ENCODE measurements at regions not wholly inside any gene's neighbourhood (a gene's known extent, or its start where the extent isn't known, plus 50 kb on each side); places are given as distances from the start of the nearest gene placed in this dataset.

DNA sequence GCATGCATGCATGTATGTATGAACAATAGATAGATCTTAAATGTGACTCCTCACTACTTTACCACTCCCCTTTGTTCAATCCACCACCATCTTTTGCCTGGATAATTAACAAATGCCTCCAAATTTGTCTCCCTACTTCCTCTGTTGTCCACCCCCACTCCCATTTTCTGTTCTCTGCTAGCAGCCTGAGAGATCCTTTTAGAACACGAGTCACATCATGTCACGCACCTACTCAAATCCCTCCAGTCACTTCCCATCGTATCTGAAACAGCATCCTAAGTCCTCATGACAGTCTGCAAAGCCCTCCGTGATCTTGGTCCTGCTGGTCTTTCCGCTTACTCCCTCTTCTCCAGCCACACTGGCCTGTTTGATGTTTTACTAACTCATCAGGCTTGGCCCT, 527.3 kb downstream of the EPHA4 start:
- no peaks in the 10 kb centered on the region for H3K36me3 ChIP-seq (ENCODE audit: insufficient read depth, low read length)
- H3K9me3 ChIP-seq (ENCODE audit: low read length) = no peaks in the 10 kb centered on the region
- no peak overlapping the region for H3K27ac ChIP-seq (ENCODE audit: low read length)
- H3K27me3 ChIP-seq (ENCODE audit: insufficient read depth, low read depth, low read length) = no peaks in the 10 kb centered on the region
- no peak for TF ChIP-seq EP300 (conservative IDR thresholded peaks at IDR 0.05; ENCODE audit: poor library complexity, severe bottlenecking)
- TF ChIP-seq RAD21 (conservative IDR thresholded peaks at IDR 0.05) = no peak
- no peak for TF ChIP-seq EZH2 (IDR thresholded peaks at IDR 0.05; ENCODE audit: borderline replicate concordance, insufficient read depth, low read length, poor library complexity, severe bottlenecking)
- no peak for TF ChIP-seq SMC3 (conservative IDR thresholded peaks at IDR 0.05; ENCODE audit: poor library complexity)
- TF ChIP-seq, protein P1, sequence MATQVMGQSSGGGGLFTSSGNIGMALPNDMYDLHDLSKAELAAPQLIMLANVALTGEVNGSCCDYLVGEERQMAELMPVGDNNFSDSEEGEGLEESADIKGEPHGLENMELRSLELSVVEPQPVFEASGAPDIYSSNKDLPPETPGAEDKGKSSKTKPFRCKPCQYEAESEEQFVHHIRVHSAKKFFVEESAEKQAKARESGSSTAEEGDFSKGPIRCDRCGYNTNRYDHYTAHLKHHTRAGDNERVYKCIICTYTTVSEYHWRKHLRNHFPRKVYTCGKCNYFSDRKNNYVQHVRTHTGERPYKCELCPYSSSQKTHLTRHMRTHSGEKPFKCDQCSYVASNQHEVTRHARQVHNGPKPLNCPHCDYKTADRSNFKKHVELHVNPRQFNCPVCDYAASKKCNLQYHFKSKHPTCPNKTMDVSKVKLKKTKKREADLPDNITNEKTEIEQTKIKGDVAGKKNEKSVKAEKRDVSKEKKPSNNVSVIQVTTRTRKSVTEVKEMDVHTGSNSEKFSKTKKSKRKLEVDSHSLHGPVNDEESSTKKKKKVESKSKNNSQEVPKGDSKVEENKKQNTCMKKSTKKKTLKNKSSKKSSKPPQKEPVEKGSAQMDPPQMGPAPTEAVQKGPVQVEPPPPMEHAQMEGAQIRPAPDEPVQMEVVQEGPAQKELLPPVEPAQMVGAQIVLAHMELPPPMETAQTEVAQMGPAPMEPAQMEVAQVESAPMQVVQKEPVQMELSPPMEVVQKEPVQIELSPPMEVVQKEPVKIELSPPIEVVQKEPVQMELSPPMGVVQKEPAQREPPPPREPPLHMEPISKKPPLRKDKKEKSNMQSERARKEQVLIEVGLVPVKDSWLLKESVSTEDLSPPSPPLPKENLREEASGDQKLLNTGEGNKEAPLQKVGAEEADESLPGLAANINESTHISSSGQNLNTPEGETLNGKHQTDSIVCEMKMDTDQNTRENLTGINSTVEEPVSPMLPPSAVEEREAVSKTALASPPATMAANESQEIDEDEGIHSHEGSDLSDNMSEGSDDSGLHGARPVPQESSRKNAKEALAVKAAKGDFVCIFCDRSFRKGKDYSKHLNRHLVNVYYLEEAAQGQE (IDR thresholded peaks at IDR 0.05; ENCODE audit: borderline replicate concordance) = no peak
- TF ChIP-seq POLR2AphosphoS5 (IDR thresholded peaks at IDR 0.05) = no peak
- TF ChIP-seq TAF1 (IDR thresholded peaks at IDR 0.05; ENCODE audit: low read depth) = no peak
- TF ChIP-seq MXI1 (conservative IDR thresholded peaks at IDR 0.05; ENCODE audit: poor library complexity, severe bottlenecking) = no peak
- no peak overlapping the region for H2AFZ ChIP-seq (ENCODE audit: low read depth, low read length)
- H3K4me2 ChIP-seq (ENCODE audit: low read length) = no peak overlapping the region
- H3F3A ChIP-seq (ENCODE audit: insufficient read depth, low read length, poor library complexity, severe bottlenecking) = no peaks in the 10 kb centered on the region
- no peak overlapping the region for H3K9ac ChIP-seq (ENCODE audit: low read length)
- no peaks in the 10 kb centered on the region for H4K20me1 ChIP-seq (ENCODE audit: insufficient read depth)
- no peaks in the 10 kb centered on the region for H3K79me2 ChIP-seq (replicated peaks; ENCODE audit: insufficient read depth, low read length)
- H3K9me2 ChIP-seq (ENCODE audit: insufficient read depth, low read length) = no peaks in the 10 kb centered on the region
- H3K4me3 ChIP-seq (ENCODE audit: low read length) = no peak overlapping the region

DNA sequence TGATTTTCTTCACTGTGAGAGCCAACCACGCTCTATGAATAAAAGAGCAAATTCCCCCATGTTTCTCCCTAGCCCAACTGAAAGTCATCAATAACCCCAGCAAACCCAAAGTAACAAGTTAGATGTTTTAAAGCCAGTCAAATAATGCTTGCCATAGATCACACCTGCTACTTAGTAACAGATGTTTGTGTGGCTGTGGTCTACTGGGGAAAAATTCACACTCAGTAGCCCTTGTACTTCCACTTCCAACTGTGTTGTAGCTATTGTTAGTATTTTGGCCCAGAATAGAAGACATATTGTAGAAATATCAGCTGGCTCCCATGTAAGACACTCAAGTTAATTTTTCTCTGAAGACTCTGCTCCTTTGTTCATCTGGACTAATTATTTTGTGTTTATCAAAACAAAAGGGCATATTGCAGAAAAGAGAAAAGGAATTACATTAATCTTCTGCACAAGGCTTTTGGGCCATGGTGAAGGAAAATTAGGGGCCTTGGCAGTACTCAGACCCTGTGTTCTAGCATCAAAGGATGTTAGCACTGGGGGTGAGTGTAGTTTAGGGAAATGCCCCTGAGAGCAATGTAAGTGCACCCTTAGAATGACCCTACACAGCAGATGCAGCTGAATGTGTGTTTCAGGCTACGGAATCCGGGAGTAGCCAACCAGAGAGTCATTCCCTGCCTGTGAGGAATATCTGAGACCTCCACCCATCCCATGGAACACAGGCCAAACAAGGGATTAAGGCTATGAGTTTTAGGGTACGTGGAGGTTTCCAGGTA, 521.9 kb downstream of the EPHA4 start:
- TF ChIP-seq, protein P1 (IDR thresholded peaks at IDR 0.05; ENCODE audit: borderline replicate concordance) = no peak
- TF ChIP-seq POLR2AphosphoS5 (IDR thresholded peaks at IDR 0.05) = no peak
- TF ChIP-seq SMC3 (conservative IDR thresholded peaks at IDR 0.05; ENCODE audit: poor library complexity) = no peak
- no peak for TF ChIP-seq RAD21 (conservative IDR thresholded peaks at IDR 0.05)
- TF ChIP-seq, protein P2, sequence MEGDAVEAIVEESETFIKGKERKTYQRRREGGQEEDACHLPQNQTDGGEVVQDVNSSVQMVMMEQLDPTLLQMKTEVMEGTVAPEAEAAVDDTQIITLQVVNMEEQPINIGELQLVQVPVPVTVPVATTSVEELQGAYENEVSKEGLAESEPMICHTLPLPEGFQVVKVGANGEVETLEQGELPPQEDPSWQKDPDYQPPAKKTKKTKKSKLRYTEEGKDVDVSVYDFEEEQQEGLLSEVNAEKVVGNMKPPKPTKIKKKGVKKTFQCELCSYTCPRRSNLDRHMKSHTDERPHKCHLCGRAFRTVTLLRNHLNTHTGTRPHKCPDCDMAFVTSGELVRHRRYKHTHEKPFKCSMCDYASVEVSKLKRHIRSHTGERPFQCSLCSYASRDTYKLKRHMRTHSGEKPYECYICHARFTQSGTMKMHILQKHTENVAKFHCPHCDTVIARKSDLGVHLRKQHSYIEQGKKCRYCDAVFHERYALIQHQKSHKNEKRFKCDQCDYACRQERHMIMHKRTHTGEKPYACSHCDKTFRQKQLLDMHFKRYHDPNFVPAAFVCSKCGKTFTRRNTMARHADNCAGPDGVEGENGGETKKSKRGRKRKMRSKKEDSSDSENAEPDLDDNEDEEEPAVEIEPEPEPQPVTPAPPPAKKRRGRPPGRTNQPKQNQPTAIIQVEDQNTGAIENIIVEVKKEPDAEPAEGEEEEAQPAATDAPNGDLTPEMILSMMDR (IDR thresholded peaks at IDR 0.05; ENCODE audit: poor library complexity, severe bottlenecking) = no peak
- TF ChIP-seq MXI1 (conservative IDR thresholded peaks at IDR 0.05; ENCODE audit: poor library complexity, severe bottlenecking) = no peak
- no peak for TF ChIP-seq EP300 (conservative IDR thresholded peaks at IDR 0.05; ENCODE audit: poor library complexity, severe bottlenecking)
- TF ChIP-seq TAF1 (IDR thresholded peaks at IDR 0.05; ENCODE audit: low read depth) = no peak
- no peak for TF ChIP-seq EZH2 (IDR thresholded peaks at IDR 0.05; ENCODE audit: borderline replicate concordance, insufficient read depth, low read length, poor library complexity, severe bottlenecking)
- Histone ChIP-seq H3K36me3 (ENCODE audit: insufficient read depth, low read length) (no peaks in the 10 kb centered on the region), H3K9me3 (ENCODE audit: low read length) (no peaks in the 10 kb centered on the region), H3F3A (ENCODE audit: insufficient read depth, low read length, poor library complexity, severe bottlenecking) (no peaks in the 10 kb centered on the region), H3K9me2 (ENCODE audit: insufficient read depth, low read length) (no peaks in the 10 kb centered on the region), H2AFZ (ENCODE audit: low read depth, low read length) (no peak overlapping the region), H3K9ac (ENCODE audit: low read length) (no peak overlapping the region), H3K27me3 (ENCODE audit: insufficient read depth, low read depth, low read length) (no peaks in the 10 kb centered on the region), H3K79me2 (replicated peaks; ENCODE audit: insufficient read depth, low read length) (no peaks in the 10 kb centered on the region), H3K4me3 (ENCODE audit: low read length) (no peak overlapping the region), H4K20me1 (ENCODE audit: insufficient read depth) (no peaks in the 10 kb centered on the region), H3K4me2 (ENCODE audit: low read length) (no peak overlapping the region), H3K27ac (ENCODE audit: low read length) (no peak overlapping the region)
